ENCODE measurements at regions not wholly inside any gene's neighbourhood (a gene's known extent, or its start where the extent isn't known, plus 50 kb on each side); places are given as distances from the start of the nearest gene placed in this dataset.
A peak's percentile ranks its signal among the peaks of the same experiment; 100 is the strongest.

- DNase-seq = no peak
- no peak for ATAC-seq
- intact Hi-C loops (cut with DNase I) = loop anchor here in 1 of 2 donors (10.0 kb wide), 1 partner anchor 1502 kb away; no protein-coding TSS in a partner anchor
Observed at GRCh38 chr4:156472624-156473023, 499.0 kb downstream of the PDGFC start.

- DNase-seq = no peak
- ATAC-seq = no peak
- intact Hi-C loops (cut with DNase I) = no loop called here
Observed at GRCh38 chr4:156459584-156459983, 505.9 kb upstream of the CTSO start.

GRCh38 chr4:156456830-156457229, 503.2 kb upstream of the CTSO start:
- ATAC-seq (no peak), DNase-seq (no peak)
- intact Hi-C loops (cut with DNase I) = no loop called here

GRCh38 chr4:156443488-156443887, 489.8 kb upstream of the CTSO start:
- ATAC-seq (no peak), DNase-seq (no peak)
- intact Hi-C loops (cut with DNase I) = no loop called here

- DNase-seq (no peak), ATAC-seq (no peak)
- intact Hi-C loops (cut with DNase I) = no loop called here
Observed at GRCh38 chr4:156442912-156443311, 489.2 kb upstream of the CTSO start.

- intact Hi-C loops (cut with DNase I) = no loop called here
- no peak for DNase-seq
- ATAC-seq = no peak
Observed at GRCh38 chr4:156439576-156440200, 486.0 kb upstream of the CTSO start.

- DNase-seq = no peak
- intact Hi-C loops (cut with DNase I) = no loop called here
- no peak for ATAC-seq
Observed at GRCh38 chr4:156437666-156438065, 484.0 kb upstream of the CTSO start.

GRCh38 chr4:156422576-156422975, 468.9 kb upstream of the CTSO start:
- DNase-seq (no peak), ATAC-seq (no peak)
- intact Hi-C loops (cut with DNase I) = no loop called here

GRCh38 chr4:156420623-156421022, 467.0 kb upstream of the CTSO start:
- DNase-seq = no peak
- intact Hi-C loops (cut with DNase I) = no loop called here
- ATAC-seq = peak in 1 of 2 donors; percentile 85

- DNase-seq (no peak), ATAC-seq (peak in 1 of 2 donors; percentile 86)
- intact Hi-C loops (cut with DNase I) = no loop called here
Observed at GRCh38 chr4:156419080-156419685, 465.5 kb upstream of the CTSO start.

GRCh38 chr4:156414406-156414805, 460.7 kb upstream of the CTSO start:
- ATAC-seq = no peak
- intact Hi-C loops (cut with DNase I) = no loop called here
- no peak for DNase-seq

- DNase-seq = no peak
Observed at GRCh38 chr4:156413239-156414135, 459.8 kb upstream of the CTSO start.

GRCh38 chr4:156411531-156411930, 457.9 kb upstream of the CTSO start:
- intact Hi-C loops (cut with DNase I) = no loop called here
- ATAC-seq (no peak), DNase-seq (no peak)

More at GRCh38 chr4:156413239-156414135, 459.8 kb upstream of the CTSO start:
- no peak for ATAC-seq
- intact Hi-C loops (cut with DNase I) = no loop called here

GRCh38 chr4:156408749-156409148, 455.1 kb upstream of the CTSO start:
- intact Hi-C loops (cut with DNase I) = no loop called here
- no peak for ATAC-seq
- no peak for DNase-seq

GRCh38 chr4:156401371-156401770, 447.7 kb upstream of the CTSO start:
- DNase-seq = no peak
- ATAC-seq = no peak
- intact Hi-C loops (cut with DNase I) = no loop called here

GRCh38 chr4:156396534-156396933, 442.9 kb upstream of the CTSO start:
- intact Hi-C loops (cut with DNase I) = no loop called here
- ATAC-seq (no peak), DNase-seq (no peak)

GRCh38 chr4:156391325-156391653, 437.6 kb upstream of the CTSO start:
- ATAC-seq (no peak), DNase-seq (no peak)
- intact Hi-C loops (cut with DNase I) = no loop called here

- intact Hi-C loops (cut with DNase I) = no loop called here
- ATAC-seq = peak in 1 of 2 donors; percentile 50
- no peak for DNase-seq
Observed at GRCh38 chr4:156390599-156391324, 437.1 kb upstream of the CTSO start.

- intact Hi-C loops (cut with DNase I) = no loop called here
- DNase-seq (no peak), ATAC-seq (no peak)
Observed at GRCh38 chr4:156388826-156389225, 435.2 kb upstream of the CTSO start.
